ENCODE measurements at regions not wholly inside any gene's neighbourhood (a gene's known extent, or its start where the extent isn't known, plus 50 kb on each side); places are given as distances from the start of the nearest gene placed in this dataset.
"Not testable (repeated sequence)": the region's sequence is repeated elsewhere in the genome, so short reads cannot be mapped to it uniquely, and the experiment has no call there.

DNA sequence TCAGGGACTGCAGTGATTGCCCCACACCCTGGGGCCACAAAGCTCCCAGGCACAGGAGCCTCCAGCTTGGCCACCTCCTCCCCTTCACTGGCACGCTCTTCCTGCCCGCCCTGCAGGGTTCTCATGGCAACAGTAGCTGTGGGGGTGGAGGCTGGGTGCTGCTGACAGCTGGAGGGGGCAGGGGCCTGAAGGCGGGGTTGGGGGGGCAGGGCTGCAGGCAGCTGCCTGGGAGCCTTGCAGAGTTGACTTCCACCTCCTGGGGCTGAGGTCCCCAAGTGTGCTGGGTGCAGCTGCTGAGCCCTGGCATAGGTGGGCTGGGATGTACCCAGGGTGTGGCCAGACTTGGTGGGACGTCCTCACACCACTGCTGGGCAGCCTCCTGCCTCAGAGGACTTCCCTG is 305.2 kb downstream of the CCDC74A start:
- H3K4me3 ChIP-seq (ENCODE audit: low read length): not testable (repeated sequence)

DNA sequence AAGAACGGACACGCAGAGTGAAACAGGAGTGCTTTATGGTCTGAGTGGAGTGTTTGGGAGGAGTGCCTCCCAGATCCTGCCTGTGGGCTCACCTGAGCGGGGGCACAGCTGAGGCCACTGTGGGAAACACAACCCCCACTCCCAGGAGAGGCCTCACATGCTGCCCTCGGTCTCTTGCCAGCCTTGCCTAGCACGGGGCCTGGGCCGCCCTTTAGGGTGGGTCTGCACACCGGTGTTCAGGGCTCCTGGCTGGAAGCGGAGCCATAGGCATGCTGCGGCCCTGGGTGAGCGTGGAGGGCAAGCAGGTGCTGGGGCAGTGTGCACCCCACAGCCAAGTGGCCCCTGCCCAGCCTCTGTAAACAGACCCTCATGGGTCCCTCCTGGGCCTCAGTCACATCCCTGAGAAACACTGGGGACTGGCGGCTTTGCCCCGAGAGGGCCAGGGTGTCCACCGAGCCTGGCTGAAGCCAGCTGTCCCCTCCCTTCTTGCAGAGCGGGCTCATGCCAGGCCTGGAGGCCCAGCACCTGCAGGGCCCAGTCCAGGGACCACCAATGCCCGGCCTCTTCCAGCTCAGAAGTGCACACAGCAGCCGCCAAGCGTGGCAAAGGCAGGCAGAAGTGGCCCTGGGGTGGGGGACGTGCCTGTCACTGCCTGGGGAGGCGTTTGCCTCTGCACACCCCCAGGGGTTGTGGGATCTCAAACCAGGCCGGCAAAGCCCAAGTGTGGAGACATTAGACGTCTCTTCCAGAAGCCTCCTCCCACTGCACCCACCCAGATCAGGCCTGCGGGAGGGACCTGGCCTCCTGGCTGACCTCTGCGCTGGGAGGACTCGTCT is 305.9 kb downstream of the CCDC74A start:
- not testable (repeated sequence) for H3K4me3 ChIP-seq (ENCODE audit: low read length)

DNA sequence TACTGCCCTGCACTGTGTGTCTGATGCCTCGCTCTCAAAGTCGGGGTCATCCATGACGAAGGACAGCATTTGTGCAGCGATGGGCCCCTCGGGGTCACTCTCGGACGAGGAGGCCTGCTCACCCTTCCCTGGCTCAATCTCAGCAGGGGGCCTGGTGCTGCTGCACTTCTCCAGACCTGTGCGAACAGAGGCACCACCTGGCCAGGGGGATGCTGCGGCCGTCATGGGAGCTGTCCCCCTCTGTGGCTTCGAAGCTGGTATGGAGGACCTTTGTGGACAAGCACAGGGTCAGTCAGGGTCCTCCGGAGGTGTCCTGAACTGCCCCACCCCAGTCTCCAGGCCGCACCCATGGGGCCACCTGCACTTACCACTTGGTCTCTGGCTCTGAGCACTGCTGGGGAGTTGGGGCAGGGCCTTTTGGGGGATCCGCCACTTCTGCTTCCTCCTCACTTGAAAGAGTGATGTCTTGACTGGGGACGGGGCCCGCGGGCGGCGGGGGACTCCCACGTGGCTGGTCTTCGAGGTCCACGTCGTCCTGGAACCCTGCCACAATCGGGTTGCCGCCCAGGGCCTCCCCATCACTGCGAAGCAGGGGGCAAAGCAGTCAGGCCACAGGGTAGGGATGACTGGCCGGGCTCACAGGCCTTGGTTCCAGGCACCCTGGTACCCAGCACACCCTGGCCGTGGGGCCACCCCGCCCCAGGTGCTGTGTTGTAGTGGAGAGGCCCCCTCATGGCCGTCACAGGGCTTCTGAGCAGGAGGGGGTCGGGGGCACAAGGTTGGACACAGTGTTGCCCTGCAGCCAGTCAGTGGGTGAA is 306.7 kb downstream of the CCDC74A start:
- not testable (repeated sequence) for H3K4me3 ChIP-seq (ENCODE audit: low read length)

DNA sequence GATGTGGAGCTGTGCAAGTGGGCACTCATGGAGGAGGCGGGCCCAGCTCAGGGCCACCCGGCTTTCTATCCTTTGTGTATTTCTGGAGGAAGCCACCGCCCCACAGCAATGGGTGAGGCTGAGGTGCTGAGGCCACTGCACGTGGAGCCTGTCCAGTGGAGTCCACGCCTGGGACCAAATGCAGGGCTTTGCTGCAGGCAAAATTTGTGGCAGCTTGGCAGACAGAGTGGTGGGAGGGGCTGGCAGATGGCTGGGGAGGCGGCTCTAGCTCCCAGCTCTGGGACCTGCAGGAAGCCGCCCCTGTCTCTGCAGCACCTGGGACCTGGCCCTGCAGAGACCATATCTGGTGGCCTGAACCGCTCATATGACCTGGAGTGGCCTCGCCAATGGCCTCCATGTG is 307.3 kb downstream of the CCDC74A start:
- not testable (repeated sequence) for H3K4me3 ChIP-seq (ENCODE audit: low read length)

DNA sequence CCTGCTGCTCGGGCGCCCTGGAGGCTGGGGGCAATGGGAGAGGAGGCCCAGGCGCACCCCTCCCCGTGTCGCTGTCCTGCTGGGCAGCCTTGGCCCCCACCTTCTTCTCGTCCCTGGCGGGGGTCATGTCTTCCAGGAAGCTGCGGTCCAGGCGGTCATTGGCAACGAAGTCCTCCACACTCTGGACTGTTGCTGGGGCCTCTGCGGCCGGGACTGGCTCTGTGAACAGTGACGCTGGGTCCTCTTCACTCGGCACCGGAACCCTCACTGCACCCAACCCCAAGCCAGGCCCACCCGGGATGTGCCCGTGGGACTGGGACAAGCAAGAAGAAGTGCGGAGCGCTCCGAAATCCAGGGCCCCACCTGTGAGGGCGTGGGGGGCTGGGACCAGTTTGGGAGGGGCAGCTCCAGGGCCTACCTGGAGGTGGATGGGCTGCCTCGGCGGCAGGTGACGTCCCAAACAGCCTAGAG is 308.0 kb downstream of the CCDC74A start:
- no peak overlapping the region for H3K4me3 ChIP-seq (ENCODE audit: low read length)
- TF ChIP-seq ZNF274 (IDR thresholded peaks at IDR 0.05; ENCODE audit: low read depth, low read length): no peak

GRCh38 chr2:131836116-131836515 is 308.4 kb downstream of the CCDC74A start:
- not testable (repeated sequence) for H3K4me3 ChIP-seq (ENCODE audit: low read length)

- H3K4me3 ChIP-seq (ENCODE audit: low read length): not testable (repeated sequence)
Measured at GRCh38 chr2:131844044-131844443, 316.4 kb downstream of the CCDC74A start.

DNA sequence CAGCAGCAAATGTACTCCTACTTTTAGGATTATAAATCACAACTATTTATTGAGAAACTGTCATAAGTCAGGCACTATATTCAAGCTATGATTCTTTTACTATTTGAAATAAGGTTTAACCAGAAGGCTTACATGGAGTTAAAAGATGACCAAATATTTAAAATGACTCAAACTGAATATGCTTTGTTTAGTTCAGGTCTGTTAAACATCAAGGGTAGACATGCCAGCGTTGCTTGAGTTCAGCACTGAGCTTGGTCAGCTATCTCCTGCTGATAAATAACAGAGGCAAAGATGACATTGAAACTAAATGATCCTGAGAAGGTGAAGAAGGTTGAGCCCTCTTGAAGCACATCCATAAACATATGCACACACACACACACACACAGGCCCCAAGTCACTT is 305.6 kb downstream of the ANKRD30BL start:
- H3K4me3 ChIP-seq (ENCODE audit: low read length): not testable (repeated sequence)

DNA sequence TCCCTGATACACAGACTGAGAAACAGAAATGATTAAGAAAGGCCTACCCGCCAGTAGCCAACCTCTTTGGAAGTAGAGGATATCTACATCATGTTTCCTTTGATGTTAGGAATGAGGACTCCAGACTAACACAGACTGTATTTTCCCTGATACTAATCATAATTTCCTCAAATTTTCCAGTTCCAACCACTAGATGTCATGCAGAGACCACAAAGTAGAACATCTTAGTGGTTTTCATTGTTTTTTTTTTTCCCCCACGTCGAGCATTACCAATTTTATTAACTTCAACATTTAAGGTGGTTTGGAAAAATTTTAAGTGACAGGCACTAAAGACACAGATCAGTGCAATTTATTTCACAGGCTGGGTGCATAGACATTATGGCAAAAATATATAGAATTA is 303.6 kb downstream of the ANKRD30BL start:
- not testable (repeated sequence) for H3K4me3 ChIP-seq (ENCODE audit: low read length)
